Upper lobe of left lung (tissue), 4 donors: ENCODE measurements at regions not wholly inside any gene's neighbourhood (a gene's known extent, or its start where the extent isn't known, plus 50 kb on each side); places are given as distances from the start of the nearest gene placed in this dataset.

ENCODE experiments used
- CTCF ChIP-seq, 6 experiments: fragments of 450-650 bp in 4 of 6; fragments of 200-600 bp in 2 of 6; sonication (generic) in 2 of 6; IDR thresholded peaks; one replicate each; pipeline ENCODE4 v1.5.1; 2016 to 2019; ENCODE audit warnings: antibody characterized with exemption in 6 of 6
- EP300 ChIP-seq, 4 donors: sonication (generic); formaldehyde crosslinking; IDR thresholded peaks; one replicate each; pipeline ENCODE4 v1.5.1; 2017; ENCODE audit warnings: antibody characterized with exemption in 4 of 4, control low read depth in 2 of 4
- POLR2A ChIP-seq, 4 donors: fragments of 450-650 bp; IDR thresholded peaks; one replicate each; pipeline ENCODE4 v1.5.1; 2016 to 2017; ENCODE audit warnings: antibody characterized with exemption in 4 of 4, mild to moderate bottlenecking in 2 of 4
- POLR2AphosphoS5 ChIP-seq, 2 donors: sonication (generic); formaldehyde crosslinking; IDR thresholded peaks; one replicate each; pipeline ENCODE4 v1.5.1; 2017; ENCODE audit warnings: antibody characterized with exemption in 2 of 2

- no peak for TF ChIP-seq POLR2AphosphoS5 (IDR thresholded peaks at IDR 0.05)
- TF ChIP-seq CTCF (IDR thresholded peaks at IDR 0.05) = no peak
- TF ChIP-seq POLR2A (IDR thresholded peaks at IDR 0.05) = no peak
- no peak for TF ChIP-seq EP300 (IDR thresholded peaks at IDR 0.05)
Observed at GRCh38 chr1:143727263-143727662, 244.5 kb downstream of the FAM72C start.
